Activated naive CD4-positive, alpha-beta T cell treated with Interleukin-2 at 50 U/mL for 16 hours (primary cell): ENCODE measurements at regions not wholly inside any gene's neighbourhood (a gene's known extent, or its start where the extent isn't known, plus 50 kb on each side); places are given as distances from the start of the nearest gene placed in this dataset.
"Not testable (repeated sequence)": the region's sequence is repeated elsewhere in the genome, so short reads cannot be mapped to it uniquely, and the experiment has no call there.

Experiments used
- DNase-seq: peaks from one replicate; pipeline ENCODE4 v3.0.0-alpha.2; 2020

DNA sequence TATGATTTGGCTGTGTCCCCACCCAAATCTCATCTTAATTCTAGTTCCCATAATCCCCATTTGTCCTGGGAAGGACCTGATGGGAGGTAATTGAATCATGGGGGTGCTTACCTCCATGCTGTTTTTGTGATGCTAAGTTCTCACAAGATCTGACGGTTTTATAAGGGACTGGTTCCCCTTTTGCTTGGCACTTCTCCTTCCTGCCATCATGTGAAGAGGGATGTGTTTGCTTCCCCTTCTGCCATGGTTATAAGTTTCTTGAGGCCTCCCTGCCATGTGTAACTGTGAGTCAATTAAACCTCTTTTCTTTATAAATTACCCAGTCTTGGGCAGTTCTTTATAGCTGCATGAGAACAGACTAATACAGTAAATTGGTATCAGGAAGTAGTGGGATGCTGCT is 114.1 kb downstream of the ZNF648 start:
- no peak for DNase-seq

DNA sequence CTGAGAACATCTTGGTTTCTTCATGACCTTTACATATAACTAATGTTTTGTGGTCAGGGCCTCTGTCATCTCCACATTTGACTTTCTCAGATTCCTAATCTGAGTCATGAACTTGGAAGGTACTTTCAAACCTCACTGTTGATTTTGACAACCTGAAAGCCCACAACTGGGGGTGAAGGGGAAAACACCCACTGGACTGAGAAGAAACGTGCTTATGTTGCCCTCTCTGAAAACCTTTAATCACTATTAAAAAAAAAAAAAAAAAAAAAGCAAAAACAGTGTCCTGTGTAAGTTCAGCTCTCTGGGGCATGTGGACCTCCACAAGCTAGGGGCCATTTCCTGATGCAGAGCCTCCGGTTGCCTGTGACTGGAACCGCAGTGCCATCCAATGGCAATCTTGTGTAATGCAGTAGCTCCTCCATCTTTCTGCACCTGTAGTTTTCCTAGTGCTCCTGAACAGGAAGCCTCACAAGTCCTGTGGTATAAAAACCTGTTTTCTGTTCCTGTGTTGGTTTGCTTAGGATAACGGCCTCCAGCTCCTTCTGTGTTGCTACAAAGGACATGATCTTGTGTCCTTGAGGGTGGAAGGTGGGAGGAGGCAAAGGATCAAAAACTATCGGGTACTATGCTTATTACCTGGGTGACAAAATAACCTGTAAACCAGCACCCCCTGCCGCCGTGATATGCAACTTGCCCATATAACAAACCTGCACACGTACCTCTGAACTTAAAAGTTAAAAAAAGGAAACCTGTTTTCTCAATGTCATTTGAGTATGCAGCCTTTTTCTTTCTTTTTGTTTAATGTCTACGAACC is 124.5 kb downstream of the ZNF648 start:
- DNase-seq, result peak; percentile 13

DNA sequence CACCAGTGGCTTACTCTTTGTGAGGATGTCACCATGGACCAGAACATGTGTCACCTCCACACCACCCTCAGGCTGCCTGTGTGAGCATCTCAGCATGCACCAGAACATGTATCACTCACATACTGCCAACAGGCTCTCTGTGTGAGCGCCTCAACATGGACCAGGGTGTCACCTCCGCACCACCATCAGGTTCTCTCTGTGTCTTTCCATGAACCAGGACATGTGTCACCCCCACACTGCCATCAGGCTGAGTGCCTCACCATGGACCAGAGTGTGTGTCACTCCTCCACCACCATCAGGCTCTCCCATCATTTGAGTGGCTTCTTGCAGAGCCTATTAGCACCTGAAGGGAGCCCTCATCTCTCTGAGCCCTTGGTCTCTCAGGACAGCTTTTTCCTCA is 125.2 kb downstream of the ZNF648 start:
- DNase-seq, result no peak

DNA sequence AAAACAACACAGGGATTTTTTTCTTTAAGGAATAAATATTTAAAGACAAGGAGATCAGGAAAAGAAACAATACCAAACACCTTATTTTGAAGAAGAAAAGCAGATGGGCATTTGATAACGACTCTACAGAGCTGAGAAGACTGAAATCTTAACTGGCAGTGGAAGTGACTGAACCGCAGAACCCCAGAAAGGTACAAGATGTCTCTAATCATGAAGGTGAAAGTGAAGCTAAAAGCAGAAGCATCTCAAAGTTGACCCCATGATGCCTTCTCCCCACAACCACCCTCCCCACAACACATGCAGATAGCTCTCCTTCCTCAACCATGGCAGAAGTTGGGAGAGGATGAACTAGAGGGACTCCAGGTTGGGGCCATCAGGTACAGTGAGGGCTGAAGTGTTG is 129.6 kb downstream of the ZNF648 start:
- DNase-seq, result no peak

DNA sequence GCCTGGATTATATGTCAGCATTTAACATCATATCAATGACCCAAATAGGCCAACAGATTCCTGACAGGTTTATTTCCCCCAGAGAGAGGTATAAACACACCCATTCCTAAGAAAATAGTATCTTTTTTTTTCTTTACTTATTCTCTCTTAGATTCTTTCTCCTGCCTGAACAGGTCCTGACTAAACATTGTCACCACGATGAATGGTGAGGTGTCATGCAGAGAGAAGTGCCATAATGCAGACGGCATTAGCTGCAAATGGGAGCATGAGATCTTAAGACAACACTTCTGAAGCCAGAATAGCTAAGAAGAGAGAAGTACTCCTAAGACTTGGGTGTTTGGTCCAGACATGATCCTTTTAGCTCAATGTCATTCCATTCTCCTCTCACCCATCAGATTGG is 131.3 kb downstream of the ZNF648 start:
- no peak for DNase-seq

DNA sequence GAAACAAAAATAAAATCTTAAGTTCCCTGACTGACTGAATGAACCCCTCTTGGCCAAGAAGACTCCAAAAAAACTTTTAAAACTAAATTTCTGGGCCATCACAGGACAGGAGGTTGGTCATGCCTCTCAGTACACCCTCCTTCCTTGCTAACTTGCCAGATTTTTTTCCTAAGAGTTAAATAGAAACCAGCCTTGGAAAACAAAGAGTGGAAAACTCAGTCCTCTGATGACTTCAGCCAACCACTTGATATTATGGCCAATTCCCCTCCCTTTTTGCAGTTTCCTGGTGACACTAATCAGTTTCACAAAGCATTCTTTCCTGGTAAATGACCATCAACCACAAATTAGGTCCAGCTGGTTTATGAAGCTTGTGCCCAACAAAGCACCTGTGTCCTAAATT is 134.8 kb downstream of the ZNF648 start:
- no peak for DNase-seq

DNA sequence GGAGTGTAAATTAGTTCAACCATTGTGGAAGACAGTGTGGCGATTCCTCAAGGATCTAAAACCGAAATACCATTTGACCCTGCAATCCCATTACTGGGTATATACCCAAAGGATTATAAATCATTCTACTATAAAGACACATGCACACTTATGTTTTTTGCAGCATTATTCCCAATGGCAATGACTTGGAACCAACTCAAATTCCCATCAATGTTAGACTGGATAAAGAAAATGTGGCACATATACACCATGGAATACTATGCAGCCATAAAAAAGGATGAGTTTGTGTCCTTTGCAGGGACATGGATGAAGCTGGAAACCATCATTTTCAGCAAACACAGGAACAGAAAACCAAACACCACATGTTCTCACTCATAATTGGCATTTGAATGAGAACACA is 137.5 kb downstream of the ZNF648 start:
- DNase-seq, result not testable (repeated sequence)

DNA sequence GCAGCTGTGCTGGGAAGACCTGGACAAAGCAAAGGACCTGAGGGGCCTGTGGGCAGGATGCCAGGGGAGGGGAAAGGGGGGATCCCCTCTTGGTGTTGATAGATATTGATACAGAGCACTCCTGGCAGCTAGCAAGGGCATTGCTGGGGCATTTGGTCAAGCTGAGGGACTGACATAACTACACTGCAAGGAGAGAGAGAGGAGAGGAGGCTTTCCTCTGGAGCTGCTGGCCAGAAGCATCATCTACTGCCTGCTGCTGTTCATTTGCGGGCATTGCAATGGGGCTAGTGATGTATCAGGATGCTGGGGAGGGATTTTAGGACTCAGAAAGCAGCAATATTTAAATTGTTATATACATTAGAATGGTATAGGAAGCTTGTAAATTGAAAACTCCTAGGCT is 142.0 kb downstream of the ZNF648 start:
- DNase-seq, result no peak

DNA sequence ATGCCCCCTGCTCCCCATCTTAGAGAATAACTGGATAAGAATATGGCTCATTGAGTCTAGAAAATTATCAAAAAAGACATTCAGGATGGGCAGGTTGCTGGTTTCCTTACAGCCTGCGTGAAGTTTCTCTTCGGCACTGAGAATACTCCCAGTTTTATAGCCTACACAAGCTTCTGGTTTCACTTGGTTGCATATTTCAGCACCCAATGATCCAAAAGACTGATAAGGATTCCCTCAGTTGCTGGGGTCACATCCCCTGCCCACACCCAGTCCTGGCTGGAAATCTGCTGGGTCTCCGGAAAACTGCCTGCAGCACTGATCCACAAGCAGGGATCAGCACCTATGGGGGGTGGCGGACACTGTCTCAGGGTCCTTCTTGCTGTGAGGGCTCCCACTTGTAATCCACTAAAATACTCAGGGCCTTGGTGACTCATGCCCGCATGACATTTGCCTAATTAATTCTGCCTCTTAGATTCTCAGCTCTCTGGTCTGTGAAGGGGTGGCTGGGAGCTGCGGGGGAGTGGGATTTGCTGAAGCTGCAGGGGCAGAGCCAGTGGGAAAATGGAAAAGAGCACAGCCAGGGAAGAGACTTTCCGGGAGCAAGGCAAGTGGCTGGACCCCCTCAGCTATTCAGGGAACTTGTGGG is 142.5 kb downstream of the ZNF648 start:
- DNase-seq, result no peak

DNA sequence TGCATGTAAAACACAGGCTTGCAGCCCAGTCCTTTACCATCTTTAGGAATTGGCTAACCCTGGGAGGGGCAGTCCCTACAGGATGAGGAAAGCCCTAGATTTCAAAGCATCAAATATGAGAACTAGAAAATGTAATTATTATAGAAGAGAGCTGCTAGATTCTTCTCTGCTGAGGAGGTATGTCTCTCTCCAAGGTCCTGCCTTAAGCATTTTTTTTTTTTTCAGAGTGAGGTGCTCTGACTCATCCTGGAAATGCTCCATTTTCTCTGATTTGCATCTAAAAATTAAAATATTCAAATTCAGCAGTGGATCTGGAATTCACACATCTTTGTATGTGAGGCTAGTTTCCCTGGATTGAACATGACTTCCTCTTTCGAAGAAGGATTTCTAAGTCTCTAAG is 149.8 kb downstream of the ZNF648 start:
- no peak for DNase-seq

DNA sequence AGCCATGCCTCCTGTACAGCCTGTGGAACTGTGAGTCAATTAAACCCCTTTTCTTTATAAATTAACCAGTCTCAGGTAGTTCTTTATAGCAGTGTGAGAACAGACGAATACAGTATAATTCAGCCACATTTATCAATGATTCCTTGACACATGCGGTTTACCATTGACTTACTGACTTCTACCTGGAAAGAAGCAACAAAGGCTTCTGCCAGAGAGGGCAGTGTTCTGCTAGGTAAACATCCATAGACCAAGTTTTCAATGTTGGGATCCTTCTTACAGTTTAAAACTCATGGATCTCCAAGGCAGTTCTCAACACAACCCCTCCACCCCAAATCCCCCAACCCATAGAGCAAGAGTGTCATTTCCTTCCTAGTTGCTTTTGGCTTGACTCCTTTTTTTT is 150.6 kb downstream of the ZNF648 start:
- no peak for DNase-seq

DNA sequence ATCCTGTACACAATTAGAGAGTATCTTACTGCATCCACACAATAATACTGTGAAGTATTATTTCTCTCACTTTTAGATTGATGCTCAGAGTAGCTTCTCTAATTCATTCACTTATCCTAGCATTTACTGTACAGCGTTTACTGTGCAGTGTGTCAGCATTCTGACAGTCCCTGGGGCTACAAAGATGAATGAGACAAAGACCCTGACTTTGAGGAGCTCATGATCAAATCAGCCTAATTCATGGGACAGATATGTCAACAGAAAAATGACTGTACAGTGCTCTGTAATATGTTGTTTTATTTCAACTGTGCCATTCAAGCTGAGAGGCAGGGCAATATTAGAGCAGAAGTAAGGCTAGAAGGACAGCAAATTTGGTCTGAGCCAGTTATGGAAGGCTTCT is 152.5 kb downstream of the ZNF648 start:
- no peak for DNase-seq

DNA sequence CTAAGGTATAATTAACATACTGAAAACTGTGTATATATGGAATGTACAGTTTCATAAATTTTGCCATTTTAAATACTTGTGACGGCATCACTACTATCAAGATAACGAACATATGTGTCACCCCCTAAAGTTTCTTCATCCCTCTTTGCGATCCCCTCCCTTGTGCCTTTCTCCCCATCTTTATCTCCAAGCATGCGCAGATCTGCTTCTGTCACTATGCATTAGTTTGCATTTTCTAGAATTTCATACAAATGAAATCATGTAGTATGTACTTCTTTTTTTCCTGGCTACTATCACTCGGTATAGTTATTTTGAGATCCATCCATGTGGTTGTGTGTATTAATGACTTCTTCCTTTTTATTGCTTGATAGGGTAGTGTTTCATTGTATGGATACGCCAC is 154.9 kb downstream of the ZNF648 start:
- no peak for DNase-seq

DNA sequence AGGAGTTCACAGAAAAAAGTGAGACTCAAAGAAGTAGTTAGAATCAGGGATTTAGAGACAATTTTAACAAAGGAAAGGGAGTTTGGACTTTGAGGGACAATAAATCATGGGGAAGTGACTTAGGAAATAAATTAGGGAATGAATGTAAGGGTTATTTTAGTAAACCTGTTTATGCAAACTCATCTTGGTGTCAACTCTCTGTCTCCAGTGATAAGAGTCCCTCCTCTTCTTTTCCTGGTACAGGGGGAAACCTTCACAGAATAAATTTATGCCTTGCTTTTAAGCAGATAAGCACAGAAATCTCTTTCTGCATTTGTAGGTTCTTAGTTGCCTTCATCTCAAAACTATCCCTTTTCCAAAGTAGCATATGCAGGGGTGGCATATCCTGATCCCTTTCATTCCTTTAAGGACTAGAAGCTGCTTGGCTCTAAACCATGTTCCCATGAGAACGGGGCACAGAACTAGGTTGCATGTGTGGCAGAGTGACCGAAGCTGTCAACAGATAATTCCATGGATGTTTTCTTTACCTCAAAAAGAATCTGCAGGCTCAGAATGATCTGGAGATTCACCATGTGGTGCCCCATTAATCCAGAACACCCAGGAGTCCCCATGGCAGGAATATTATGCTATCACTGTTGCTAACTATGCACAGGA is 155.4 kb downstream of the ZNF648 start:
- no peak for DNase-seq

DNA sequence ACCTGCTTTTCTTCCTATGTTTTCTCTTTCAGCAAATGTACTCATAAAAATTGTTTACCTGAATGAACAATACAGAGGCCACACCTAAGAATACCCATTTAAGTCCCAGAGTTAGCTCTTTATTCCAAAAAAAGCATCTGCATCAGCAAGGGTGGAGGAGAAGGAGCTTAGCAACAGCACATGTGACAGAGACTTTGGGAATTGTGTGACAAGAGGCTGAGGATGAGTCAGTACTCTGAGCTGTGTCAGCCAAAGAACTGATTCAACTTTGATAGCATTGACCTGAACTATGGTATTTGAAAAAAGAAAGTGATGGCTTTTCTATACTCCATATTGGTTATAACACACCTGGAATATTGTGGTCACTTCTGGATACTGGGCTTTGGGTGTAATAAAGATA is 162.7 kb downstream of the ZNF648 start:
- no peak for DNase-seq

DNA sequence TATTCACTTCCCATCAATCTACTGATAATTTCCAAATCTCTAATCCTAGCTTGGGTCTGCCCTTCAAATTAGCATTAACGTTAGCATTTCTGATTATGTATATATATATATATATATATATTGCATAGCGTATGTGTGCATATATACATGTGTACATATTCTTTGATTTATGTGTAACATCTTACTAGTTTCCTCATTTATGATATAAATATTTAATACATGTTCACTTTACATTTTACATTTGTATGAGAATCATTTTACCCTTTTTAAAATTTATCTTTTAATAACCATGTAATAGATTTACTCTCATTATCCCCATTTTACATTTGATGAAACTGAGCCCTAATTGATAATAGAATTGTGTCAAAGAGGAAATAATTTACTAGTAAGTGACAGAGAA is 164.7 kb downstream of the ZNF648 start:
- DNase-seq, result no peak

DNA sequence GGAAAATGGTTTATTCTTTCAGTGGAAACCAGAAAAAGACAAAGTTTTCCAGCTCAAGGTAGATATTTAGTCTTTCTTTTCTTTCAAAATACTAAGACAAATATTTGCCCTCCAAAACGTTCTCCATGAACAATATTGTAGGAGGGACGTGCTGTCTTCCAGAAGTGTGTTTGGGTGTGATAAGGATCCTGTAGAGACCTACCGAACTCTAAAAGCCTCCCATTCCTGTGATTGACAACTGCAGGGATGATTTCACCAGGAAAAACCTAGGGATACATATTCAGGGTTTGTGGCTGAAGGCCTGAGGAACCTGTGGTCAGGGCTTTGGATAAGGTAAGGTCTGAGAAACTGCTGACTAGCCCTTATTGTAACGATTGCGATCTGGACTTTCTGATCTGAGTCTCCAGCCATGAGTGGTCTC is 167.1 kb downstream of the ZNF648 start:
- no peak for DNase-seq

DNA sequence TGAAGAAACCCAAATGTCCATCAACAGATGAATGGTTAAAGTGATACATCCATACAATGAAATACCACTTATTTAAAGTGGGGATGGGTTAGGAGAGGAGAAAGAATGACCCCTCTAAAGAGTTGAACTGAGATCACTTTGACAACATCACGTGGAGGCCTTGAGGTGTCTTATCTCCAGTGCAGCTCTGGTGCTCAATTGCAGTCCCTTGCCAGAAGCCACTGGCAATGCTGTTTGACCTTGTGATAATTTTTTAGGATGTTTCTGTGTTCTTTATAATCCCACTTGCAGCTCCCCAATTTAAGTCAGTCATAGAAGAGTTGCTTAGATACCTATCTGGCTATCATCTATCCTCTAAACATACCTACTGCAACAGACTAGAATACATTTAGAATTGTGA is 167.6 kb downstream of the ZNF648 start:
- DNase-seq, result no peak

DNA sequence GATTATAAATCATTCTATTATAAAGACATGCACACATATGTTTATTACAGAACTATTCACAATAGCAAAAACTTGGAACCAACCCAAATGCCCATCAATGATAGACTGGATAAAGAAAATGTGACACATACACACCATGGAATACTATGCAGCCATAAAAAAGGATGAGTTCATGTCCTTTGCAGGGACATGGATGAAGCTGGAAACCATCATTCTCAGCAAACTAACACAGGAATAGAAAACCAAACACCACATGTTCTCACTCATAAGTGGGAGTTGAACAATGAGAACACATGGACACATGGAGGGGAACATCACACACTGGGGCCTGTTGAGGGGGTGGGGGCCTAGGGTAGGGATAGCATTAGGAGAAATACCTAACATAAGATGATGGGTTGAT is 168.4 kb downstream of the ZNF648 start:
- not testable (repeated sequence) for DNase-seq

DNA sequence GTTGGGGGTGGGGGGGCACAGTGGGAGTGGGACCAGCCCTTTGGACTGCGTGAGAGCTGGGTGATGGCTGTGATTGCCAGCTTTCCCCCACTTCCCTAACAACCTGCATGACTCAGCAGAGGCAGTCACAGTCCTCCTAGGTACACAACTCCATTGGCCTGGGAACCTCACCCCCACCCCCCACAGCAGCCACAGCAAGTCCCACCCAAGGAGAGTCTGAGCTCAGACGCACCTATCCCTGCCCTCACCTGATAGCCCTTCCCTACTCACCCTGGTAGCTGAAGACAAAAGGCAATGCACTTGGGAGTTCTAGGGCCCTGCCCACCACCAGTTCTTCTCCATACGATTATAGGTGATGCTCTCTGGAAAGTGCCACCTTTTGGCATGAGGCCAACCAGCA is 188.9 kb downstream of the ZNF648 start:
- DNase-seq, result no peak

DNA sequence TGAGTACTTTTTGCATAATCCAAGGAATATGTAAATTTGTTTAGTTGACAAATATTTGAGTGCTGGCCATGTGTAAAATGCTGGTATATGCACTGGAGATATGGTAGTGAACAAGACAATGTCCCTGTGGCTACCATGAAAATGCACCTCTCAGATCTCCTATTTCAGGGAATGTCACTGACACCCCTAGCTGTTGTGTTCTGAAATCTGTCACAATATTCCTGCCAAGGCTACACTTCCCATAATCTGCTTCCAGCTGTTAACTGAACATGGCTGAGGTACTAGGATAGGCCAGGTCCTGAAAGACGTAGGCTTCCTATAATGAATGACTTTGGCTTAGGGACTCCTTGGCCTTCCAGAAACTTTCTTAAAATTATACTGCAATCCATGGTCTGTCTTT is 197.8 kb downstream of the ZNF648 start:
- DNase-seq, result no peak

DNA sequence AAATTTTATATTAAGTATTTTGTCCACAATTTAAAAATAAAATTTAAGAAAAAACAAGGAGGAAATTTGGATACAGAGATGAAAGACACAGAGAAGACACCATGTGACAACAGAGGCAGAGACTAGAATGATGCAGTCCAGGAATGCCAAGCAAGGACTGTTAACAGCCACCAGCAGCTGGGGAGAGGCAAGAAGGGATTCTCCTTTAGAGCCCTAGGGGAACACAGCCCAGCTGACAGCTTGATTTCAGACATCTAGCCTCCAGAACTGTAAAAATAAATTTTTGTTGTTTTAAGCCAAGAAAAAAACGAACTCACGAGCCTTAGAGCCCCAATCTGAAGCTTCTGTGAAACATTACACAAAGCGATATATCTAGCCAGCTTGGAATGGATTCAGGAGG is 198.5 kb downstream of the ZNF648 start:
- DNase-seq, result no peak

DNA sequence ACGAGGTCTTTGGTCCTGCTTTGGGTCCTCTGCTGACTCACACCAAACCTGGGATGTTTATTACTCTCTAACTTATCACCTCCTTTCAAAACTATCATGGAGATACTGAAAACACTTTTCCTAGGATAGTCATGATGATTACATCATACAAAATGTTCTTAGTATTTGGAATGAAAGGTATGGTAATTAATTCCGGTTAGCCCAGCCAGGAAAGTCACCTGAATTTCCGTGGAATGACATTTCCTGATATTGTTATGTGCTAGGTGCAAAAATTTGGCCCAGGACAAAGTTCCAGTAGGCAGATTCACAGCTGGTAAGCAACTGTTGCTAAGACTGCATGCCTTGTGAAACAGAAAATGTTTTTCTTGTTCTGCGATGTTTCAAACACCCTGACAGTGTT is 203.4 kb downstream of the ZNF648 start:
- DNase-seq, result no peak
